Duodenal mucosa (tissue), 2 donors: ENCODE measurements at regions not wholly inside any gene's neighbourhood (a gene's known extent, or its start where the extent isn't known, plus 50 kb on each side); places are given as distances from the start of the nearest gene placed in this dataset.

Experiments used
- H3K27ac ChIP-seq: one replicate; pipeline ENCODE4 v1.7.0; 2013; ENCODE audit warnings: low read depth, low read length
- H3K27me3 ChIP-seq, 2 donors: one replicate each; pipeline ENCODE4 v1.7.0; 2013; ENCODE audit warnings: low read length in 2 of 2, control low read depth in 1 of 2; ENCODE audit not compliant: insufficient read depth in 2 of 2, control insufficient read depth in 1 of 2
- H3K36me3 ChIP-seq, 2 donors: one replicate each; pipeline ENCODE4 v1.7.0; 2013; ENCODE audit warnings: low read length in 2 of 2, control low read depth in 1 of 2; ENCODE audit not compliant: insufficient read depth in 2 of 2, control insufficient read depth in 1 of 2
- H3K4me1 ChIP-seq, 2 donors: one replicate each; pipeline ENCODE4 v1.7.0; 2013; ENCODE audit warnings: low read length in 2 of 2, control low read depth in 1 of 2; ENCODE audit not compliant: insufficient read depth in 2 of 2, control insufficient read depth in 1 of 2
- H3K4me3 ChIP-seq, 2 donors: one replicate each; pipeline ENCODE4 v1.7.0; 2013; ENCODE audit warnings: low read length in 2 of 2, low read depth in 1 of 2
- H3K9ac ChIP-seq, 2 donors: one replicate each; pipeline ENCODE4 v1.7.0; 2013; ENCODE audit warnings: low read length in 2 of 2, low read depth in 1 of 2
- H3K9me3 ChIP-seq, 2 donors: one replicate each; pipeline ENCODE4 v1.7.0; 2013; ENCODE audit warnings: low read length in 2 of 2, control low read depth in 1 of 2; ENCODE audit not compliant: control insufficient read depth in 1 of 2

GRCh38 chr1:106492880-106493279, 563.6 kb upstream of the PRMT6 start:
- H3K27ac ChIP-seq, result no peak overlapping the region
- H3K4me1 ChIP-seq, result no peaks in the 10 kb centered on the region
- H3K9me3 ChIP-seq, result no peaks in the 10 kb centered on the region
- H3K27me3 ChIP-seq, result no peaks in the 10 kb centered on the region
- H3K9ac ChIP-seq, result no peak overlapping the region
- H3K36me3 ChIP-seq, result no peaks in the 10 kb centered on the region
- no peak overlapping the region for H3K4me3 ChIP-seq

GRCh38 chr1:106494646-106495045, 561.8 kb upstream of the PRMT6 start:
- H3K9me3 ChIP-seq, result no peaks in the 10 kb centered on the region

DNA sequence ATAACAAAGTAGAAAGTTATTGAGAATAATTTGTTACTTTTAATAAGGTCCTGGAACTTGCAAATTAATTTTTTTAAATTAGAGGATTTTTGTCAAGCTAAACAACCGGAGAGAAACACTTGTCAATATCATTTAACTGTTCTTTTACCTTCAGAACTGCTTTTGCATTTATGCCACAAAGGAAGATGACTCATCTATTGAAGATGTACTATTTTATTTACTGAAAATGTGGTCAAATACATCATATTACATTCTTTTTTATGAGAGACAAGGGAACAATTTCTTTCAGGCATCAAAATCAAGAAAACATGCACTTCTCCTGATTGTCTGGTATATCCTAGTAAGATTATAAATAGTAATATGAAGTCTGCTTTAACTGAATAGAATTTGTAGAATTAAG, 558.2 kb upstream of the PRMT6 start:
- H3K9me3 ChIP-seq, result peaks cover 0 to 3% of the 10 kb centered on the region in 2 donors
- no peak overlapping the region for H3K9ac ChIP-seq
- no peak overlapping the region for H3K27ac ChIP-seq
- no peaks in the 10 kb centered on the region for H3K4me1 ChIP-seq
- H3K36me3 ChIP-seq, result no peaks in the 10 kb centered on the region
- no peaks in the 10 kb centered on the region for H3K27me3 ChIP-seq
- H3K4me3 ChIP-seq, result no peak overlapping the region

More at GRCh38 chr1:106494646-106495045, 561.8 kb upstream of the PRMT6 start:
- no peaks in the 10 kb centered on the region for H3K4me1 ChIP-seq
- H3K27ac ChIP-seq, result no peak overlapping the region
- no peaks in the 10 kb centered on the region for H3K36me3 ChIP-seq
- H3K4me3 ChIP-seq, result no peak overlapping the region
- no peaks in the 10 kb centered on the region for H3K27me3 ChIP-seq
- no peak overlapping the region for H3K9ac ChIP-seq

- no peak overlapping the region for H3K27ac ChIP-seq
These were observed 553.8 kb upstream of the PRMT6 start for GRCh38 chr1:106502659-106503058.

GRCh38 chr1:106515375-106515774, 541.1 kb upstream of the PRMT6 start:
- no peaks in the 10 kb centered on the region for H3K9me3 ChIP-seq
- H3K4me3 ChIP-seq, result no peak overlapping the region

More at GRCh38 chr1:106502659-106503058, 553.8 kb upstream of the PRMT6 start:
- no peaks in the 10 kb centered on the region for H3K27me3 ChIP-seq
- H3K36me3 ChIP-seq, result no peaks in the 10 kb centered on the region
- peaks cover 4 to 5% of the 10 kb centered on the region in 2 donors for H3K9me3 ChIP-seq
- H3K4me1 ChIP-seq, result no peaks in the 10 kb centered on the region
- H3K9ac ChIP-seq, result no peak overlapping the region
- no peak overlapping the region for H3K4me3 ChIP-seq

GRCh38 chr1:106517224-106517623, 539.2 kb upstream of the PRMT6 start:
- H3K27me3 ChIP-seq, result no peaks in the 10 kb centered on the region
- no peak overlapping the region for H3K4me3 ChIP-seq
- no peaks in the 10 kb centered on the region for H3K36me3 ChIP-seq
- no peak overlapping the region for H3K27ac ChIP-seq
- no peaks in the 10 kb centered on the region for H3K9me3 ChIP-seq
- no peaks in the 10 kb centered on the region for H3K4me1 ChIP-seq
- H3K9ac ChIP-seq, result no peak overlapping the region

More at GRCh38 chr1:106515375-106515774, 541.1 kb upstream of the PRMT6 start:
- Histone ChIP-seq H3K9ac (no peak overlapping the region), H3K27me3 (no peaks in the 10 kb centered on the region), H3K36me3 (no peaks in the 10 kb centered on the region), H3K4me1 (no peaks in the 10 kb centered on the region), H3K27ac (no peak overlapping the region)

DNA sequence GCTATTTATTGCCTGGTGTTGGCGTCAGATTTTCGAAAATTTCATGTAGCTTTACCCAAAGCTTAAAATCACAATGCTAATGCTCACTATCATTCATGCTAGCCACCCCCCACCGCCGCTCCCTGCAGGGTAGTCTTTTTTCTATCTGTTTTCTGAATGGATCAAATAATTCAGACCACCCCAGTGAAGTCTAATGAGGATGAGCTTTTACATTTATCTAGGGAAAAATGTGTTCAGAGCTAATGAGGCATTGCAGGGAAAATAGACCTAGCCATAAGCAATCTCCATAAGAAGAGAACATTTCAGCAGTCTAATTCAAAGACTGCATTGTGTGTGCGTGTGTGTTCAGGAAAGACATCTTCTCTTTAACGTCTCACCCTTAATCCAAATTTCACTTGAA, 533.0 kb upstream of the PRMT6 start:
- Histone ChIP-seq H3K36me3 (no peaks in the 10 kb centered on the region), H3K4me3 (no peak overlapping the region), H3K4me1 (no peaks in the 10 kb centered on the region), H3K27me3 (no peaks in the 10 kb centered on the region), H3K9me3 (peaks cover 0 to 5% of the 10 kb centered on the region in 2 donors), H3K9ac (no peak overlapping the region), H3K27ac (no peak overlapping the region)

DNA sequence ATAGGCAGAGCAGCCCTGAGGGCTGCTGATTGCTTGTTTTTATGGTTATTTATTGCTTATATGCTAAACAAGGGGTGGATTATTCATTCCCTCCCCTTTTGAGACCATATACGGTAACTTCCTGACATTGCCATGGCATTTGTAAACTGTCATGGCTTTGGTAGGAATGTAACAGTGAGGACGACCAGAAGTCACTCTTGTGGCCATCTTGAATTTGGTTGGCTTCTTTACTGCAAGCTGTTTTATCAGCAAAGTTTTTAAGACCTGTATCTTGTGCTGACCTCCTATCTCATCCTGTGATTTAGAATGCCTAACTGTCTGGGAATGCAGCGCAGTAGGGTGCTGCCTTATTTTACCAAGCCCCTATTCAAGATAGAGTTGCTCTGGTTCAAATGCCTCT, 531.8 kb upstream of the PRMT6 start:
- Histone ChIP-seq H3K4me3 (no peak overlapping the region), H3K9ac (no peak overlapping the region), H3K27ac (no peak overlapping the region), H3K27me3 (no peaks in the 10 kb centered on the region), H3K9me3 (peaks cover 0 to 5% of the 10 kb centered on the region in 2 donors), H3K36me3 (no peaks in the 10 kb centered on the region), H3K4me1 (no peaks in the 10 kb centered on the region)

- Histone ChIP-seq H3K36me3 (no peaks in the 10 kb centered on the region), H3K4me1 (no peaks in the 10 kb centered on the region), H3K27me3 (no peaks in the 10 kb centered on the region), H3K4me3 (no peak overlapping the region), H3K9me3 (peaks cover 2 to 7% of the 10 kb centered on the region in 2 donors), H3K9ac (no peak overlapping the region), H3K27ac (no peak overlapping the region)
These were observed 529.8 kb upstream of the PRMT6 start for GRCh38 chr1:106526650-106527049.

DNA sequence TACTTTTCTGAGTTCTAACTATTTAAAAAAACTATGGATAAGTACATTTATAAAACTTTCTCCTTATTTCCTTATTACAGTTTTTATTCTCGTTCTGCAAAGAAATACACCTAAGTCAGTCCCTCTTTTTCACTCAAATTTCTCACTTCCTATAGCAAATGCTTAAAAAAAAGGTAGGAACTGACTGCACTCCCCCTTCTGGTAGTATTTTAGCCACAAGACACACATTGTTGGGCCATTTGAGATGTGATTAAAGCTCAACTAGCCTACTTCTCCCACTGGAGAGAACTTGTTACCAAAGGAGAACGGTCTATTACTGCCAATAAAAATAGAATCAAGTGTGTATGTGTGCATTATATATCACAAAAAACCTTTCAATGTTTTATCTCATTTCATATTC, 521.9 kb upstream of the PRMT6 start:
- Histone ChIP-seq H3K4me3 (no peak overlapping the region), H3K27ac (no peak overlapping the region), H3K9me3 (peaks cover 2 to 13% of the 10 kb centered on the region in 2 donors)

GRCh38 chr1:106536741-106537140, 519.7 kb upstream of the PRMT6 start:
- H3K4me3 ChIP-seq, result no peak overlapping the region
- H3K4me1 ChIP-seq, result no peaks in the 10 kb centered on the region
- H3K27ac ChIP-seq, result no peak overlapping the region
- H3K27me3 ChIP-seq, result no peaks in the 10 kb centered on the region
- H3K36me3 ChIP-seq, result no peaks in the 10 kb centered on the region
- H3K9me3 ChIP-seq, result peaks cover 0 to 10% of the 10 kb centered on the region in 2 donors
- no peak overlapping the region for H3K9ac ChIP-seq

More for the DNA sequence above, 521.9 kb upstream of the PRMT6 start:
- H3K9ac ChIP-seq, result no peak overlapping the region
- H3K4me1 ChIP-seq, result no peaks in the 10 kb centered on the region
- H3K36me3 ChIP-seq, result no peaks in the 10 kb centered on the region
- no peaks in the 10 kb centered on the region for H3K27me3 ChIP-seq
